Calu3 (cell line): ENCODE measurements at regions not wholly inside any gene's neighbourhood (a gene's known extent, or its start where the extent isn't known, plus 50 kb on each side); places are given as distances from the start of the nearest gene placed in this dataset.

Source experiments
- BruUV-seq: library from RNA; stranded (reverse); fragments of 400-500 nt; replicated peaks from 2 replicates; lab custom pipeline; 2021; lab: Mats Ljungman, UMichigan
- CTCF ChIA-PET: fragments of 300-600 bp; sonication (Branson Sonifier 250); formaldehyde crosslinking; loops from one replicate; lab custom pipeline; 2022; ENCODE audit warnings: antibody characterized with exemption; lab: Charles Lee
- DNase-seq: peaks from one replicate; pipeline ENCODE4 v3.0.0; 2022
- H3K27ac Mint-ChIP-seq: one replicate; pipeline ENCODE4 v1.8.0; 2022; ENCODE audit warnings: mixed read lengths; ENCODE audit not compliant: unreplicated experiment
- H3K27me3 Mint-ChIP-seq: one replicate; pipeline ENCODE4 v1.8.0; 2022; ENCODE audit warnings: mixed read lengths; ENCODE audit not compliant: unreplicated experiment
- H3K36me3 Mint-ChIP-seq: one replicate; pipeline ENCODE4 v1.8.0; 2022; ENCODE audit warnings: mild to moderate bottlenecking, moderate library complexity, mixed read lengths; ENCODE audit not compliant: insufficient read depth, unreplicated experiment
- H3K4me1 Mint-ChIP-seq: one replicate; pipeline ENCODE4 v1.8.0; 2022; ENCODE audit warnings: mild to moderate bottlenecking, low read depth, mixed read lengths; ENCODE audit not compliant: unreplicated experiment
- H3K4me3 Mint-ChIP-seq: one replicate; pipeline ENCODE4 v1.8.0; 2022; ENCODE audit warnings: mild to moderate bottlenecking, low read depth, moderate library complexity, mixed read lengths; ENCODE audit not compliant: unreplicated experiment
- H3K9me3 Mint-ChIP-seq: one replicate; pipeline ENCODE4 v1.8.0; 2022; ENCODE audit warnings: low read depth, mixed read lengths; ENCODE audit not compliant: unreplicated experiment
- intact Hi-C: fragments of 100-400 bp; cut with micrococcal nuclease; formaldehyde crosslinking; loops from one replicate; pipeline ENCODE4 v1.10.0; 2022; ENCODE audit not compliant: unreplicated experiment
- TF ChIP-seq, protein P1 (sequence below): fragments of 200-600 bp; IDR thresholded peaks from one replicate; pipeline ENCODE4 v1.8.0; 2022; ENCODE audit warnings: antibody characterized with exemption; ENCODE audit not compliant: unreplicated experiment

- no peak for DNase-seq
- peaks cover 10% of the 10 kb centered on the region for H3K4me1 Mint-ChIP-seq
- no peaks in the 10 kb centered on the region for H3K9me3 Mint-ChIP-seq
- no TSS peak for BruUV-seq
- H3K36me3 Mint-ChIP-seq = no peaks in the 10 kb centered on the region
- H3K4me3 Mint-ChIP-seq = no peak overlapping the region
- no peaks in the 10 kb centered on the region for H3K27me3 Mint-ChIP-seq
- intact Hi-C loops = no loop called here
- CTCF ChIA-PET = interaction anchor here (0.7 kb wide), 1 partner anchor 135 kb away, joined by 4 read pairs; no protein-coding TSS in a partner anchor
- H3K27ac Mint-ChIP-seq = no peak overlapping the region
- TF ChIP-seq, protein P1, sequence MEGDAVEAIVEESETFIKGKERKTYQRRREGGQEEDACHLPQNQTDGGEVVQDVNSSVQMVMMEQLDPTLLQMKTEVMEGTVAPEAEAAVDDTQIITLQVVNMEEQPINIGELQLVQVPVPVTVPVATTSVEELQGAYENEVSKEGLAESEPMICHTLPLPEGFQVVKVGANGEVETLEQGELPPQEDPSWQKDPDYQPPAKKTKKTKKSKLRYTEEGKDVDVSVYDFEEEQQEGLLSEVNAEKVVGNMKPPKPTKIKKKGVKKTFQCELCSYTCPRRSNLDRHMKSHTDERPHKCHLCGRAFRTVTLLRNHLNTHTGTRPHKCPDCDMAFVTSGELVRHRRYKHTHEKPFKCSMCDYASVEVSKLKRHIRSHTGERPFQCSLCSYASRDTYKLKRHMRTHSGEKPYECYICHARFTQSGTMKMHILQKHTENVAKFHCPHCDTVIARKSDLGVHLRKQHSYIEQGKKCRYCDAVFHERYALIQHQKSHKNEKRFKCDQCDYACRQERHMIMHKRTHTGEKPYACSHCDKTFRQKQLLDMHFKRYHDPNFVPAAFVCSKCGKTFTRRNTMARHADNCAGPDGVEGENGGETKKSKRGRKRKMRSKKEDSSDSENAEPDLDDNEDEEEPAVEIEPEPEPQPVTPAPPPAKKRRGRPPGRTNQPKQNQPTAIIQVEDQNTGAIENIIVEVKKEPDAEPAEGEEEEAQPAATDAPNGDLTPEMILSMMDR = no peak
Observed at GRCh38 chr5:93675460-93676450, 65.6 kb downstream of the POU5F2 start.

DNA sequence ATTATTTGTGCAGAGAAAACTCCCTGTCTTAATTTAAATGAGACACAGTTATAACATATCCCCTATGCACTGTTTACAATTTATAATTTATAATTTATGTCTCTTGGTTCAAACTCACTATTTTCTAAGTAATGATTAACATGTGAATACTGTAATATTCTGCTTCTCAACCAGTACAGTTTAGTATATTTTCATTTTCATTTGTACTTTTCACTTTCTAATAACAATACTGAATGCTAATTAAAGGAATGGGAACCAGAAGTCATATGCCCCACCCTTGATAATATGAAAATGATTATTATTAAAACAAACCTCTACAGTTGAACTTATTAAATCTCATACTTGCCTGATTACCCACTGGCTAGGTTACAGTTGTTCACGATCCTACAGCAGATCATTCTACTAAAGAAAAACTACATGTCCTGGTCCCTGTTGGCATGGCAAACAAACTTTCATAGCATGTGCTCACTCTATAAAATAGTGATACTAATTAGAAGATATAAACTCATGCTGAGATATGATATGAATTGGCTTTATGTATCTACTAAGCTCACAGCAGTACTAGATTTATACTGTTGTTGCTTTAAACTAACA lies 66.4 kb downstream of the POU5F2 start:
- no TSS peak for BruUV-seq
- CTCF ChIA-PET = no interaction called here
- Mint-ChIP-seq H3K4me3 (no peak overlapping the region), H3K9me3 (no peaks in the 10 kb centered on the region), H3K36me3 (no peaks in the 10 kb centered on the region), H3K27ac (no peak overlapping the region), H3K4me1 (peaks cover 10% of the 10 kb centered on the region), H3K27me3 (no peaks in the 10 kb centered on the region)
- no peak for DNase-seq
- intact Hi-C loops = no loop called here
- TF ChIP-seq, protein P1 = no peak

- intact Hi-C loops = no loop called here
- H3K27me3 Mint-ChIP-seq = no peaks in the 10 kb centered on the region
- TF ChIP-seq, protein P1 = no peak
- CTCF ChIA-PET = no interaction called here
- no TSS peak for BruUV-seq
- no peak overlapping the region for H3K4me3 Mint-ChIP-seq
- no peaks in the 10 kb centered on the region for H3K9me3 Mint-ChIP-seq
- no peaks in the 10 kb centered on the region for H3K36me3 Mint-ChIP-seq
- H3K27ac Mint-ChIP-seq = no peak overlapping the region
- no peak for DNase-seq
- peaks cover 10% of the 10 kb centered on the region for H3K4me1 Mint-ChIP-seq
Observed at GRCh38 chr5:93674138-93674537, 67.3 kb downstream of the POU5F2 start.

GRCh38 chr5:93673316-93673954 lies 68.0 kb downstream of the POU5F2 start:
- CTCF ChIA-PET = no interaction called here
- no peak for DNase-seq
- BruUV-seq = no TSS peak
- intact Hi-C loops = no loop called here
- Mint-ChIP-seq H3K36me3 (no peaks in the 10 kb centered on the region), H3K27me3 (no peaks in the 10 kb centered on the region), H3K4me1 (peaks cover 10% of the 10 kb centered on the region), H3K27ac (no peak overlapping the region), H3K4me3 (no peak overlapping the region), H3K9me3 (no peaks in the 10 kb centered on the region)
- TF ChIP-seq, protein P1 = no peak
